ENCODE measurements at regions not wholly inside any gene's neighbourhood (a gene's known extent, or its start where the extent isn't known, plus 50 kb on each side); places are given as distances from the start of the nearest gene placed in this dataset.

DNA sequence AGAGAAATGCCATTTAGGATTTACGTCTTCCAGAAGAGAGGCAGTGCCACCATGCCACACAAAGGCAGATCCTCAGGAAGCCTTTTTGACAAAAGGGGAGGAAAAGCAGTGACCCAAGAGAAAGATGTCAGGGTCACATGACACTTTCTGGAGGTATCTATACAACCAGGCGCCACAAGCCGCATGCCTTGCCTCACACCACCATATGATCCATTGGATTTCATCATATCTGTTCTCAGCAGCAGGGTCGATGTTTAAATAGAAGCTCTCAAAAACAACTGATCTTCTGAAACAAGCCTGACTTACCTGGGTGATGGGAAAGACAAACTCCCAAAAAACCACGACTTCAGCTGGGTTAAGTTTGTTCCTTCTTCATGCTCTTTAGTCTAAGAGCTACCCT, 52.5 kb upstream of the UNC5B start:
- no peak overlapping the region for H2AFZ ChIP-seq (replicated peaks; ENCODE audit: low read length, poor library complexity)
- no peak overlapping the region for H2BK20ac ChIP-seq (ENCODE audit: low read depth, low read length)
- H3K4me3 ChIP-seq (ENCODE audit: insufficient read depth, low read depth, low read length) = no peak overlapping the region
- no peak for TF ChIP-seq POLR2A (IDR thresholded peaks at IDR 0.05; ENCODE audit: low read depth, low read length)
- TF ChIP-seq, protein P1, sequence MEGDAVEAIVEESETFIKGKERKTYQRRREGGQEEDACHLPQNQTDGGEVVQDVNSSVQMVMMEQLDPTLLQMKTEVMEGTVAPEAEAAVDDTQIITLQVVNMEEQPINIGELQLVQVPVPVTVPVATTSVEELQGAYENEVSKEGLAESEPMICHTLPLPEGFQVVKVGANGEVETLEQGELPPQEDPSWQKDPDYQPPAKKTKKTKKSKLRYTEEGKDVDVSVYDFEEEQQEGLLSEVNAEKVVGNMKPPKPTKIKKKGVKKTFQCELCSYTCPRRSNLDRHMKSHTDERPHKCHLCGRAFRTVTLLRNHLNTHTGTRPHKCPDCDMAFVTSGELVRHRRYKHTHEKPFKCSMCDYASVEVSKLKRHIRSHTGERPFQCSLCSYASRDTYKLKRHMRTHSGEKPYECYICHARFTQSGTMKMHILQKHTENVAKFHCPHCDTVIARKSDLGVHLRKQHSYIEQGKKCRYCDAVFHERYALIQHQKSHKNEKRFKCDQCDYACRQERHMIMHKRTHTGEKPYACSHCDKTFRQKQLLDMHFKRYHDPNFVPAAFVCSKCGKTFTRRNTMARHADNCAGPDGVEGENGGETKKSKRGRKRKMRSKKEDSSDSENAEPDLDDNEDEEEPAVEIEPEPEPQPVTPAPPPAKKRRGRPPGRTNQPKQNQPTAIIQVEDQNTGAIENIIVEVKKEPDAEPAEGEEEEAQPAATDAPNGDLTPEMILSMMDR (conservative IDR thresholded peaks at IDR 0.05; ENCODE audit: low read depth, low read length) = no peak
- H2BK15ac ChIP-seq (ENCODE audit: low read depth, low read length) = no peak overlapping the region
- intact Hi-C loops (cut with micrococcal nuclease) (no loop called here), in situ Hi-C loops (cut with MboI; ENCODE audit: low sequenced_read_pairs) (no loop called here), dilution Hi-C loops (cut with HindIII; ENCODE audit: low sequenced_read_pairs, unreplicated experiment) (no loop called here)
- H3K79me1 ChIP-seq (ENCODE audit: low read depth in 1 of 2, low read length in 2 of 2) = no peaks in the 10 kb centered on the region
- no peak overlapping the region for H2AK9ac ChIP-seq (replicated peaks; ENCODE audit: low read depth, low read length, poor library complexity)
- no peaks in the 10 kb centered on the region for H3K4me1 ChIP-seq (ENCODE audit: control insufficient read depth, insufficient read depth, low read length)
- no peak overlapping the region for H3K27ac ChIP-seq (ENCODE audit: insufficient read depth, low read length)
- no peak overlapping the region for H4K8ac ChIP-seq (ENCODE audit: low read depth in 2 of 2, low read length in 2 of 2)
- H2BK120ac ChIP-seq (ENCODE audit: low read depth, low read length) = no peak overlapping the region
- WGBS, 2 experiments (ENCODE audit: extremely low coverage in 2 of 2, insufficient read length in 1 of 2) = 75% methylated on average over 1 of the region's 5 CpGs; no CpG with 5 or more reads in 1 of the 2 experiments
- H2BK5ac ChIP-seq (ENCODE audit: low read depth, low read length, poor library complexity, severe bottlenecking) = no peak overlapping the region
- H4K91ac ChIP-seq (ENCODE audit: insufficient read depth, low read depth, low read length) = no peak overlapping the region
- H4K20me1 ChIP-seq (ENCODE audit: insufficient read depth, low read length) = no peaks in the 10 kb centered on the region
- peaks cover 5% of the 10 kb centered on the region; the same call in 1 of the 2 replicates for H3K27me3 ChIP-seq (ENCODE audit: control insufficient read depth, insufficient read depth, low read length)
- DNase-seq (no peak), ATAC-seq (ENCODE audit: low read depth) (no peak)
- no TSS peak for BruUV-seq (replicated peaks)
- no peak overlapping the region for H3K14ac ChIP-seq (replicated peaks; ENCODE audit: low read depth, low read length)
- no peak overlapping the region for H2AK5ac ChIP-seq (ENCODE audit: low read depth, low read length)
- H3K36me3 ChIP-seq (ENCODE audit: control insufficient read depth, insufficient read depth, low read length) = no peaks in the 10 kb centered on the region
- no peaks in the 10 kb centered on the region for H3K9me1 ChIP-seq (ENCODE audit: insufficient read depth, low read length)
- H3K9me3 ChIP-seq (ENCODE audit: control insufficient read depth, insufficient read depth, low read length) = no peaks in the 10 kb centered on the region
- H3K23ac ChIP-seq (ENCODE audit: low read depth, low read length) = no peak overlapping the region
- H3K9ac ChIP-seq (ENCODE audit: low read depth, low read length) = no peak overlapping the region
- no peak overlapping the region for H3K18ac ChIP-seq (ENCODE audit: low read depth, low read length)
- H3K56ac ChIP-seq (ENCODE audit: extremely low read depth, insufficient read depth, low read length) = no peak overlapping the region
- ChIA-PET CTCF (no interaction called here), POLR2A (ENCODE audit: unreplicated experiment) (no interaction called here)
- no peak overlapping the region for H3K4me2 ChIP-seq (ENCODE audit: low read depth, low read length)
- no peak overlapping the region for H4K5ac ChIP-seq (ENCODE audit: low read depth, low read length)
- no peak overlapping the region for H3K4ac ChIP-seq (ENCODE audit: low read depth, low read length)

Measured in IMR-90 (cell line).